ENCODE measurements at regions not wholly inside any gene's neighbourhood (a gene's known extent, or its start where the extent isn't known, plus 50 kb on each side); places are given as distances from the start of the nearest gene placed in this dataset.

GRCh38 chr10:131775433-131775832, 125.4 kb upstream of the PPP2R2D start:
- TF ChIP-seq CTCF (IDR thresholded peaks at IDR 0.05) (no peak), POLR2A (IDR thresholded peaks at IDR 0.05) (no peak)

All from body of pancreas (tissue), 4 donors.